ENCODE measurements at regions not wholly inside any gene's neighbourhood (a gene's known extent, or its start where the extent isn't known, plus 50 kb on each side); places are given as distances from the start of the nearest gene placed in this dataset.
"Not testable (repeated sequence)": the region's sequence is repeated elsewhere in the genome, so short reads cannot be mapped to it uniquely, and the experiment has no call there.

- Mint-ChIP-seq H3K36me3 (ENCODE audit: unreplicated experiment) (no peaks in the 10 kb centered on the region), H3K27me3 (ENCODE audit: unreplicated experiment) (peaks cover 49% of the 10 kb centered on the region), H3K9me3 (ENCODE audit: unreplicated experiment) (no peaks in the 10 kb centered on the region), H3K4me3 (ENCODE audit: unreplicated experiment) (no peak overlapping the region), H3K27ac (ENCODE audit: unreplicated experiment) (no peak overlapping the region), H3K4me1 (ENCODE audit: unreplicated experiment) (peaks cover 9% of the 10 kb centered on the region)
- no peak for TF ChIP-seq CTCF (IDR thresholded peaks at IDR 0.05)
- DNase-seq (ENCODE audit: extremely low spot score, unreplicated experiment) = no peak
Measured at GRCh38 chr11:112537846-112538330, 277.2 kb upstream of the PLET1 start.

- peaks cover 46% of the 10 kb centered on the region for H3K27me3 Mint-ChIP-seq (ENCODE audit: unreplicated experiment)
Measured at GRCh38 chr11:112538534-112539280, 278.0 kb upstream of the PLET1 start.

GRCh38 chr11:112539281-112539555, 278.6 kb upstream of the PLET1 start:
- H3K9me3 Mint-ChIP-seq (ENCODE audit: unreplicated experiment); H3K4me1 Mint-ChIP-seq (ENCODE audit: unreplicated experiment); H3K36me3 Mint-ChIP-seq (ENCODE audit: unreplicated experiment); DNase-seq (ENCODE audit: extremely low spot score, unreplicated experiment); H3K4me3 Mint-ChIP-seq (ENCODE audit: unreplicated experiment); H3K27ac Mint-ChIP-seq (ENCODE audit: unreplicated experiment): not testable (repeated sequence)
- peaks cover 42% of the 10 kb centered on the region for H3K27me3 Mint-ChIP-seq (ENCODE audit: unreplicated experiment)

More at GRCh38 chr11:112538534-112539280, 278.0 kb upstream of the PLET1 start:
- Mint-ChIP-seq H3K36me3 (ENCODE audit: unreplicated experiment) (no peaks in the 10 kb centered on the region), H3K4me3 (ENCODE audit: unreplicated experiment) (no peak overlapping the region), H3K9me3 (ENCODE audit: unreplicated experiment) (no peaks in the 10 kb centered on the region), H3K27ac (ENCODE audit: unreplicated experiment) (no peak overlapping the region), H3K4me1 (ENCODE audit: unreplicated experiment) (peaks cover 9% of the 10 kb centered on the region)
- TF ChIP-seq CTCF (IDR thresholded peaks at IDR 0.05) = no peak
- DNase-seq (ENCODE audit: extremely low spot score, unreplicated experiment) = no peak

- H3K4me1 Mint-ChIP-seq (ENCODE audit: unreplicated experiment) = peaks cover 9% of the 10 kb centered on the region
- H3K36me3 Mint-ChIP-seq (ENCODE audit: unreplicated experiment) = no peaks in the 10 kb centered on the region
- no peak for TF ChIP-seq CTCF (IDR thresholded peaks at IDR 0.05)
- DNase-seq (ENCODE audit: extremely low spot score, unreplicated experiment) = no peak
- no peak overlapping the region for H3K27ac Mint-ChIP-seq (ENCODE audit: unreplicated experiment)
- H3K4me3 Mint-ChIP-seq (ENCODE audit: unreplicated experiment) = no peak overlapping the region
- H3K9me3 Mint-ChIP-seq (ENCODE audit: unreplicated experiment) = no peaks in the 10 kb centered on the region
- peaks cover 41% of the 10 kb centered on the region for H3K27me3 Mint-ChIP-seq (ENCODE audit: unreplicated experiment)
Measured at GRCh38 chr11:112539741-112540140, 279.1 kb upstream of the PLET1 start.

- no peak for DNase-seq (ENCODE audit: extremely low spot score, unreplicated experiment)
- Mint-ChIP-seq H3K27ac (ENCODE audit: unreplicated experiment) (no peak overlapping the region), H3K9me3 (ENCODE audit: unreplicated experiment) (no peaks in the 10 kb centered on the region), H3K4me3 (ENCODE audit: unreplicated experiment) (no peak overlapping the region), H3K36me3 (ENCODE audit: unreplicated experiment) (no peaks in the 10 kb centered on the region), H3K4me1 (ENCODE audit: unreplicated experiment) (peaks cover 9% of the 10 kb centered on the region), H3K27me3 (ENCODE audit: unreplicated experiment) (peaks cover 39% of the 10 kb centered on the region)
- TF ChIP-seq CTCF (IDR thresholded peaks at IDR 0.05) = no peak
Measured at GRCh38 chr11:112540261-112540660, 279.6 kb upstream of the PLET1 start.
